ENCODE measurements at regions not wholly inside any gene's neighbourhood (a gene's known extent, or its start where the extent isn't known, plus 50 kb on each side); places are given as distances from the start of the nearest gene placed in this dataset.
"Not testable (repeated sequence)": the region's sequence is repeated elsewhere in the genome, so short reads cannot be mapped to it uniquely, and the experiment has no call there.

DNA sequence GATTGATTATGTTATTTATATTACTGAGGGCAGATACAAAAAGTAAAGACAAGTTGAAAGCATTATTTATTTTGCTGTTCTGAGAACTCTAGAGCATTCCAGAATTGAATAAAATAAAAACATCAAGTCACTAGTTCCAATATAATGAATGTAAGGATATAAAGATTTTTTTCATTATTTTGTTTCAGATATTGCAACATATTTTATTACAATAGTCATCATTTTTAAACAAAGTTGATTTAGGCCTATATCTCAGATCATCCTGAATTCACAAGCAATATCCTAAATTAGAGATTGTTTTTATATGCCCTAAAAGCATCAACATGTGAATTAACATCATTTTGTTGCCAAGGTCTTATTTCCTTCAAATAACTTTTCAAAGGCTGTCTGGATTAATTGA, 535.6 kb upstream of the KCND2 start:
- DNase-seq (ENCODE audit: low spot score) = no peak
- TF ChIP-seq EZH2 (IDR thresholded peaks at IDR 0.05; ENCODE audit: borderline replicate concordance, low read depth, low read length, poor library complexity, severe bottlenecking) = no peak
- TF ChIP-seq, protein P1, sequence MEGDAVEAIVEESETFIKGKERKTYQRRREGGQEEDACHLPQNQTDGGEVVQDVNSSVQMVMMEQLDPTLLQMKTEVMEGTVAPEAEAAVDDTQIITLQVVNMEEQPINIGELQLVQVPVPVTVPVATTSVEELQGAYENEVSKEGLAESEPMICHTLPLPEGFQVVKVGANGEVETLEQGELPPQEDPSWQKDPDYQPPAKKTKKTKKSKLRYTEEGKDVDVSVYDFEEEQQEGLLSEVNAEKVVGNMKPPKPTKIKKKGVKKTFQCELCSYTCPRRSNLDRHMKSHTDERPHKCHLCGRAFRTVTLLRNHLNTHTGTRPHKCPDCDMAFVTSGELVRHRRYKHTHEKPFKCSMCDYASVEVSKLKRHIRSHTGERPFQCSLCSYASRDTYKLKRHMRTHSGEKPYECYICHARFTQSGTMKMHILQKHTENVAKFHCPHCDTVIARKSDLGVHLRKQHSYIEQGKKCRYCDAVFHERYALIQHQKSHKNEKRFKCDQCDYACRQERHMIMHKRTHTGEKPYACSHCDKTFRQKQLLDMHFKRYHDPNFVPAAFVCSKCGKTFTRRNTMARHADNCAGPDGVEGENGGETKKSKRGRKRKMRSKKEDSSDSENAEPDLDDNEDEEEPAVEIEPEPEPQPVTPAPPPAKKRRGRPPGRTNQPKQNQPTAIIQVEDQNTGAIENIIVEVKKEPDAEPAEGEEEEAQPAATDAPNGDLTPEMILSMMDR (conservative IDR thresholded peaks at IDR 0.05; ENCODE audit: low read depth, low read length) = no peak
- H3K4me1 ChIP-seq (ENCODE audit: insufficient read depth, low read length, poor library complexity, severe bottlenecking) = no peaks in the 10 kb centered on the region
- no peaks in the 10 kb centered on the region for H3K36me3 ChIP-seq (ENCODE audit: insufficient read depth, low read length, poor library complexity, severe bottlenecking)
- intact Hi-C loops (cut with micrococcal nuclease; ENCODE audit: unreplicated experiment) = no loop called here
- no peak overlapping the region for H3K4me3 ChIP-seq (ENCODE audit: low read depth, low read length, poor library complexity, severe bottlenecking)
- POLR2A ChIA-PET (ENCODE audit: low non-redundant PET) = no interaction called here
- no peak overlapping the region for H3K27ac ChIP-seq (ENCODE audit: low read depth, low read length, poor library complexity, severe bottlenecking)
- H3K27me3 ChIP-seq (replicated peaks; ENCODE audit: insufficient read depth, low read depth, low read length, poor library complexity) = no peaks in the 10 kb centered on the region
- no TSS peak for BruUV-seq (replicated peaks)
- H3K9me3 ChIP-seq (ENCODE audit: low read depth, low read length, poor library complexity, severe bottlenecking) = no peaks in the 10 kb centered on the region
- CTCF ChIA-PET = no interaction called here

- H3K36me3 ChIP-seq (ENCODE audit: insufficient read depth, low read length, poor library complexity, severe bottlenecking); CTCF ChIA-PET; BruUV-seq (replicated peaks); intact Hi-C loops (cut with micrococcal nuclease; ENCODE audit: unreplicated experiment); H3K9me3 ChIP-seq (ENCODE audit: low read depth, low read length, poor library complexity, severe bottlenecking); POLR2A ChIA-PET (ENCODE audit: low non-redundant PET); H3K27me3 ChIP-seq (replicated peaks; ENCODE audit: insufficient read depth, low read depth, low read length, poor library complexity); DNase-seq (ENCODE audit: low spot score); H3K4me1 ChIP-seq (ENCODE audit: insufficient read depth, low read length, poor library complexity, severe bottlenecking); H3K27ac ChIP-seq (ENCODE audit: low read depth, low read length, poor library complexity, severe bottlenecking); H3K4me3 ChIP-seq (ENCODE audit: low read depth, low read length, poor library complexity, severe bottlenecking): not testable (repeated sequence)
Observed at GRCh38 chr7:119745280-119745679, 527.7 kb upstream of the KCND2 start.

GRCh38 chr7:119748251-119748860, 524.6 kb upstream of the KCND2 start:
- Histone ChIP-seq H3K27me3 (replicated peaks; ENCODE audit: insufficient read depth, low read depth, low read length, poor library complexity) (no peaks in the 10 kb centered on the region), H3K4me1 (ENCODE audit: insufficient read depth, low read length, poor library complexity, severe bottlenecking) (no peaks in the 10 kb centered on the region), H3K36me3 (ENCODE audit: insufficient read depth, low read length, poor library complexity, severe bottlenecking) (no peaks in the 10 kb centered on the region), H3K27ac (ENCODE audit: low read depth, low read length, poor library complexity, severe bottlenecking) (no peak overlapping the region), H3K9me3 (ENCODE audit: low read depth, low read length, poor library complexity, severe bottlenecking) (no peaks in the 10 kb centered on the region), H3K4me3 (ENCODE audit: low read depth, low read length, poor library complexity, severe bottlenecking) (no peak overlapping the region)
- DNase-seq (ENCODE audit: low spot score) = no peak
- POLR2A ChIA-PET (ENCODE audit: low non-redundant PET) = no interaction called here
- no TSS peak for BruUV-seq (replicated peaks)
- intact Hi-C loops (cut with micrococcal nuclease; ENCODE audit: unreplicated experiment) = no loop called here
- CTCF ChIA-PET = no interaction called here
- TF ChIP-seq, protein P1 (conservative IDR thresholded peaks at IDR 0.05; ENCODE audit: low read depth, low read length) = no peak
- TF ChIP-seq EZH2 (IDR thresholded peaks at IDR 0.05; ENCODE audit: borderline replicate concordance, low read depth, low read length, poor library complexity, severe bottlenecking) = no peak

GRCh38 chr7:119748991-119749390, 524.0 kb upstream of the KCND2 start:
- no peak overlapping the region for H3K4me3 ChIP-seq (ENCODE audit: low read depth, low read length, poor library complexity, severe bottlenecking)
- ChIA-PET CTCF (no interaction called here), POLR2A (ENCODE audit: low non-redundant PET) (no interaction called here)
- no TSS peak for BruUV-seq (replicated peaks)
- H3K4me1 ChIP-seq (ENCODE audit: insufficient read depth, low read length, poor library complexity, severe bottlenecking) = no peaks in the 10 kb centered on the region
- no peak for DNase-seq (ENCODE audit: low spot score)
- H3K27ac ChIP-seq (ENCODE audit: low read depth, low read length, poor library complexity, severe bottlenecking) = no peak overlapping the region
- no peaks in the 10 kb centered on the region for H3K36me3 ChIP-seq (ENCODE audit: insufficient read depth, low read length, poor library complexity, severe bottlenecking)
- no peak for TF ChIP-seq EZH2 (IDR thresholded peaks at IDR 0.05; ENCODE audit: borderline replicate concordance, low read depth, low read length, poor library complexity, severe bottlenecking)
- TF ChIP-seq, protein P1 (conservative IDR thresholded peaks at IDR 0.05; ENCODE audit: low read depth, low read length) = no peak
- no peaks in the 10 kb centered on the region for H3K27me3 ChIP-seq (replicated peaks; ENCODE audit: insufficient read depth, low read depth, low read length, poor library complexity)
- intact Hi-C loops (cut with micrococcal nuclease; ENCODE audit: unreplicated experiment) = no loop called here
- no peaks in the 10 kb centered on the region for H3K9me3 ChIP-seq (ENCODE audit: low read depth, low read length, poor library complexity, severe bottlenecking)

All from A673 (cell line).